NCI-H1436 treated with DMSO at 0.1 percent for 48 hours (cell line): ENCODE measurements at regions not wholly inside any gene's neighbourhood (a gene's known extent, or its start where the extent isn't known, plus 50 kb on each side); places are given as distances from the start of the nearest gene placed in this dataset.
A peak's percentile ranks its signal among the peaks of the same experiment; 100 is the strongest.
"Not testable (repeated sequence)": the region's sequence is repeated elsewhere in the genome, so short reads cannot be mapped to it uniquely, and the experiment has no call there.

ENCODE experiments used
- DNase-seq: peaks from one replicate; lab custom pipeline; 2025; lab: John Stamatoyannopoulos, UW

GRCh38 chr21:35297665-35298064 lies 248.6 kb upstream of the RUNX1 start:
- no peak for DNase-seq

GRCh38 chr21:35294231-35294898 lies 245.3 kb upstream of the RUNX1 start:
- DNase-seq = peak; percentile 32

GRCh38 chr21:35291973-35292627 lies 243.0 kb upstream of the RUNX1 start:
- no peak for DNase-seq

DNA sequence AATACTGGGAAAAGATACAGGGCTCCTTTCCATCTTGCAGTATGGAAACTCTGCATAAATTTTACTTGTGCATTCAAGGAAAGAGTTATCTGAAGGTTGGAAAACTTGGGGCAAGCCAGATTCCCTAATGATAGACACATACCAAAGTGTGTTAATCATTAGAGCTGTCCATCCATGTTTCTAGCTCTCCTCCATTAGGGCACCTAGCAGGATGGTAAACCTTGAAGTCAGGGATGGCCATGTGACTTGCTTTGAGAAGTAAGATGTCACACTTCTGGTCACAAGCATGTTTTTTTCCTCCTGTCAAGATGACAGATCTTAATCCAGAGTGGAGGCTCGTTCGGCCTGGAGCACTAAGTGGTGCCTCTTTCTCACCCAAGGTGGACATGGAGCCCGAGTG lies 241.9 kb upstream of the RUNX1 start:
- no peak for DNase-seq

DNA sequence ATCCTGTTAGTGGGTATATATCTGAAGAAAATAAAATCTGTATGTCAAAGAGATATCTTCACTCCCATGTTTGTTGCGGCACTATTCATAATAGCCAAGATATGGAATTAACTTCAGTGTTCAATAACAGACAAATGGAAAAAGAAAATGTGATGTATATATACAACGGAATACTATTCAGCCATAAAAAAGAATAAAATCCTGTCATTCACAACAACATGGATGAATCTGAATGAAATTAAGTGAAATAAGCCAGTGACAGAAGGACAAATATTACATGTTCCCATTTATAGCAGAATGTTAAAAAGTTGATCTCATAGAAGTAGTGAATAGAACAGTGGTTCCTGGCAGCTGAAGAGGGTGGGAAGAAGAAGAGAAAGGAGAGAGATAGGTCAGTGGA lies 239.1 kb upstream of the RUNX1 start:
- no peak for DNase-seq

DNA sequence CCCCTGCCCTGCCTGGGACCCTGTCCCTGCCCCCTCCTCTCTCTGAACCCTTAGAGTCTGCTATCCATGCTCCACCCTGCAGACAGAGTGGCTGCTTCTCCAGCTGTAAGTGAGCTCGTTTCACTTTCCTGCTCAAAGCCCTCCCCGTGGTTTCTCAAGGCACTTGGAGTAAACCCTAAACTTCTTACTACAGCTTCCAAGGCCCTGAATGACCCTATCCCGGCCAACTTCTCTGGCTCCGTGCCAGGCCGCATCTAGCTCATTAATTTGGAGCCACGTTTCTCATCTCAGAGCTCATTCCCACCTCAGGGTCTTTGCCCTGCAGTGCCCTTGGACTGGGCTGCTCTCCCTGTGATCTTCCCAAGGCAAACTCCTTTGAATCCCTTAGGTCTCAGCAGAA lies 235.1 kb upstream of the RUNX1 start:
- DNase-seq = no peak

GRCh38 chr21:35282944-35283343 lies 233.8 kb upstream of the RUNX1 start:
- DNase-seq = no peak

DNA sequence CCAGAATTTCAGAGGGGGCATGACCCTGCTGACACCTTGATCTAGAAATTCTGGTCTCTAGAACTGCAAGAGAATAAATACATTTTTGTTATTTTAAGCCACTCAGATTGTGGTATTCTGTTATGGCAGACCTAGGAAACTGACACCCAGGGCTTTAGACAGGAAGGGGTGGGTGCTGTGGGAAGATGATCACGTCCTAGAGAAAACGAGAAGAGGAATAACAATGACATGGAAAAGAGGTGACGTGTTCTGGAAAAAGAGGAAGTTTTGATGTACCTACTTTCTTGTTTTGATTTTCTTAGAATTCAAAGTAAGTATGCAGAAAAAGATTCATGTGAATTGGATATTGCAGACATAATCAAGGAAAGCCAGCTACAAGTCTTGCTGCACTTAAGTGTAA lies 232.9 kb upstream of the RUNX1 start:
- no peak for DNase-seq

GRCh38 chr21:35280231-35280630 lies 231.1 kb upstream of the RUNX1 start:
- no peak for DNase-seq

GRCh38 chr21:35275776-35276175 lies 226.7 kb upstream of the RUNX1 start:
- DNase-seq = no peak

- no peak for DNase-seq
These were observed 225.8 kb upstream of the RUNX1 start for GRCh38 chr21:35274923-35275322.

- DNase-seq = no peak
These were observed 225.0 kb upstream of the RUNX1 start for GRCh38 chr21:35274090-35274489.

DNA sequence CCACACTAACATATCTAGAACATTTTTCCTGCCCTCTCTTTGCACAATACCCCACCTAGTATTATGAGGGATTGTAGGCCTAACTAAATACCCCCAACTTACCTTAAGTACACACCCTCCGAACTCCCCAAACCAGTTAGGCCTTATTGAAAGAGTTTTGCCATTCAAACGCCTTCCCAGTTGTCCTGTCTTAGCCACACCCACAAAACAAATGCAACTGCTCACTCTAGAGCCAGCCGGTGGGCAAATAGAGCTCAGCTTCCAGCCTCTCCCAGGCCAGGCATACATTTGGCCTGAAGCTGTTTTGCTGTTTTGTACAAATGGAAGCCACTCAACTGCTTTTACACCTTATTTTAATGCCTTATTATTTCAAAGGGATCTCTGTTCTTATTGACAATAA lies 224.2 kb upstream of the RUNX1 start:
- DNase-seq = no peak

- DNase-seq = not testable (repeated sequence)
These were observed 222.4 kb upstream of the RUNX1 start for GRCh38 chr21:35271344-35272118.

- no peak for DNase-seq
These were observed 219.7 kb upstream of the RUNX1 start for GRCh38 chr21:35268817-35269216.

DNA sequence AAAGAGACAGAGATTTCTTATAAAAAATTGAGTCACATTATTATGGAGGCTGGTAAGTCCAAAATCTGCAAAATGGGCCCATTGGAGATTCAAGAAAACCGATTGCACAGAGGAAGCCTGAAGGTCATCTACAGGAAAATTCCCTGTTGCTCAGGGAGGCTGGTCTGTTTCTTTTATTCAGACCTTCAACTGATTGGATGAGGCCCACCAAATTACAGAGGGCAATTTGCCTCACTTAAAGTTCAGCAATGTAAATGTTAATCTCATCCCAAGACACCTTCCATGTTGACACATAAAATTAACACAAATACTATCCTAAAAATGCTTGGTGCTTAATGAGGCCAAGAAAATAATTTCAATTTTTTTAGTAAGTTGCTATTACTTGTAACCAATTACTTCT lies 219.2 kb upstream of the RUNX1 start:
- no peak for DNase-seq

- no peak for DNase-seq
These were observed 217.4 kb upstream of the RUNX1 start for GRCh38 chr21:35266546-35266945.

DNA sequence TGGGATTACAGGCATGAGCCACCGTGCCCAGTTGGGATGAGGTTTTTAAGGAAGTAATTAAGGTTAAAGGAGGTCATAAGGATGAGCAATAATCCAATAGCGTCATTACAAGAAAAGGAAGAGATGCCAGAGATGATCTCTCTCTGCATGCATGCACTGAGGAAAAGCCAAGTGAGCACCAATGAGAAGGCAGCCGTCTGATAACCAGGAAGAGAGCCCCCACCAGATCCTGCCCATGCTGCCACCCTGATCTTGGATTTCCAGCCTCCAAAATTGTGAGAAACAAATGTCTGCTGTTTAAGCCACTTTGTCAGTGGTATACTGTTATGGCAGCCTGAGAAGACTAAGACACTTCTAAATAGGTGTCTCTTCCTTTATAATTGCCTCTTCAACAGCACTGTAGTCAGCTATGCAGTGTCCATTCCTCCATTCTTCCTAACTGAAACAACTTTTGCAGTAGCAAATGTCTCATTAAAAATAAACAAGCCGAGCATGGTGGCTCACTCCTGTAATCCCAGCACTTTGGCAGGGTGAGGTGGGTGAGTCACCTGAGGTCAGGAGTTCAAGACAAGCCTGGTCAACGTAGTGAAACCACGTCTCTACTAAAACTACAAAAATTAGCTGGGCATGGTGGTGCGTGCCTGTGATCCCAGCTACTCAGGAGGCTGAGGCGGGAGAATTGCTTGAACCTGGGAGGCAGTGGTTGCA lies 216.2 kb upstream of the RUNX1 start:
- DNase-seq = no peak

- DNase-seq = no peak
These were observed 210.4 kb upstream of the RUNX1 start for GRCh38 chr21:35259457-35259856.

- DNase-seq = no peak
These were observed 209.4 kb upstream of the RUNX1 start for GRCh38 chr21:35258521-35258920.

DNA sequence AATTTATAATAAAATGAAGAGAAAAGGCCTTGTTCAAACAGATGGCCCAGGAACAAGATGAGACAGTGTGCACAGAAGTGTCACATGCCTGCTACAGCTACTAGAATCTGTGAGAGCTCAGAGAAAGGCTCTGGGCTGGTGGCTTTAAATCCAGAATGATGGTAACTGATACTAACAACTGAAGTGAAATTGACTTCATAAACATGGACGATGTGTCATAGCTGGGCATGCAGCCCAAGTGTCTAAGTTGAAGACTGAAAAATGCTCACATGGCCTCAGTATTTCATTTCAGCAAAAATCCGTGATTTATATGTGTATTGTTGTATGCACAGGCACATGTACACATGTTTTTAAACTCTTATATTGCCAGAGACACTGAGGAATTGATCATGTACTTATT lies 208.3 kb upstream of the RUNX1 start:
- no peak for DNase-seq

GRCh38 chr21:35256468-35256988 lies 207.4 kb upstream of the RUNX1 start:
- DNase-seq = peak; percentile 13
